ENCODE measurements at regions not wholly inside any gene's neighbourhood (a gene's known extent, or its start where the extent isn't known, plus 50 kb on each side); places are given as distances from the start of the nearest gene placed in this dataset.

DNA sequence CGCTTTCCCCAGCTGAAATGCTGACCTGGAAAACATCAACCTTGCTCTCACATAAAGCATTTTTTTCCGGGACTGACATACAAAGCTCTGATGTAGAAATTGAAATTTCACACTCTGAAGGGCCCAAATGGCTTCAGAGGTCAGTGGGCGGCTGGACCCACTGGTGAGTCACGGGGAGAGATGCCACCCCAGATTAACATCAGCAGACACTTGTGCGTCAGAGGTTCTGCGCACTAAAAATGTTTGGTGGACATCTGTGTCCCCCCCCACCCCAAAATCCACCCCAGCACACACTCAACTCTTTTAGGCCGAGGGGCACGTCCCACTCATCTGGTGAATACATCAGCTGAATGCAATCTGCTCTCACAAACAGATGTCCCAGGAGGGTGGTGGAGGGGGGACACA, 208.9 kb downstream of the ASB1 start:
- no peak for DNase-seq (ENCODE audit: low read depth in 2 of 2)

DNA sequence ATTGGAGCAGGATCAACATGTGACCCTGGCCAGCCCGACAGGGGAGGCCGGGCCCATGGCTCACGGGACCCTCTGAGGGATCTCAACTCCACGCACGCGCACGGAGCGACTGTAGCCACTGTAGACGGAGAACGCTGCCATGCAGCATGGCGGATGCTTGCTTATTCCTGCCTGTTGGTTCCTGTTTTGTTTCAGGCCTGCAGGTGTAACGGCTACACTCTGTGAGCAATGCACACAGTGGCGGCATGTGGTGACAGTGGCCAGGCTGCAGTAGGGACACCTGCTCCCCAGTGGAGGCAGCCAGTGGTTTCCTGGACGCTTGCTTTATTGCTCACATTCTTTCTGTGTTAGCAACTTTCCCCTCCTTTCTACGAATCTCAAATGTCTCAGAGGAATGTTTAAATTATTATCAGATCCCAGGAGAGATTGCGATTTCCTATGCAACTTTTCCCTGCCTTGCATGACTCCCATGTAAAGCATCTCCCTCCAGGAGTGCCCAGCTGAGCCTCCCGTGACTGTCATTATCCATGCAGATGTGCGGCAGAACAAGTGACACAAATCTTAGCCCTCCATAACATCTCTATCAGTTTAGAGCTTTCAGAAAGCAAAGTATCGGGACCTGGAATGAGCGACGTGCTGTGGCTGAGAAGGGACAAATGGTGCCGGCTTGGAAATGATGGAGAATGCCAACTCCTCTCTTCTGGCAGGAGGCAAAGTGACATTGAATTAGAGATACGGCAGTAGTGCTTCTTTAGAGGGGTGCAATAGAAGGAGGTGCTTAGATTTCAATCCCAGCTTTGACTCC, 209.7 kb downstream of the ASB1 start:
- no peak for DNase-seq (ENCODE audit: low read depth in 2 of 2)

DNA sequence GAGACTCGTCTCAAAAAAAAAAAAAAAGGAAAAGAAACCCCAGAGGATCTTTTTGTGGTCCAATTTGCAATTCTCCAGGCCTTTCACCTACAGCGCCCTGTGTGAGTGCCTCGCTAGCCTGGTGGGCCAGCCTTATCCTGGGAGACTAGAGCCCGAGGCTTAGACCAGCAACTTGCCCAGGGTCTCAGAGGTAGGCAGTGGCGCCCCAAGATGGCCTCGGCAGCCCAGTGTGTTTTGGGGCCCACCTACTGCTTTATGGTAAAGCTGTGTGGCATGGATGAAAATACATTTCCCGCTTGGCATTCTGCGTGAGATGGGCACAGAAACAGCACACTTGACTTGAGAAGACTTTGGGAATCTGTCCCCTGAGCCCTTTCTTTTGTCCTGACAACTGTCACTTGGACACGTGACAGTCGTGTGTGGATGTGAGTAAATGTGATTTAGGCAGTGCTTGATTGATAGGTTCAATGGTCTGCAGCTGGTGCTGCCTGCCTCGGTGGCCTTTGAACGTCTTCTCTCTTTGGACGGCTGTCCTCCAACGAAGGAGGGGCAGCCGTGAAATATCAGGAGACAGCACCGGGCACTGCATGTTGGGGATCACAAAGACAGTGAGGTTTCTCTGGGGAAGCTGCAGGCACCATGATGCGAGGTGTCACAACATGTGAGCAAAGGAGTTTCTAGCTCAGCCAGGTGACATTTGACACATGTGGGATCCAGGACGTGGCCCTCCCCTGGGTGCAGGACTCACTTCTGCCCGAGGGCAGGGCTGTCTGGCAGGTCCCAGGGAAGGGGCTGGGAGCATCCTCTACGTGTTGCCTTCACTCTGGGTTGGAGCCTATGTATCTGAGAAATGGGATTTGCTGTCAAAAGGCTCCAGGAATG, 209.5 kb upstream of the TWIST2 start:
- DNase-seq (ENCODE audit: low read depth in 2 of 2), result no peak

DNA sequence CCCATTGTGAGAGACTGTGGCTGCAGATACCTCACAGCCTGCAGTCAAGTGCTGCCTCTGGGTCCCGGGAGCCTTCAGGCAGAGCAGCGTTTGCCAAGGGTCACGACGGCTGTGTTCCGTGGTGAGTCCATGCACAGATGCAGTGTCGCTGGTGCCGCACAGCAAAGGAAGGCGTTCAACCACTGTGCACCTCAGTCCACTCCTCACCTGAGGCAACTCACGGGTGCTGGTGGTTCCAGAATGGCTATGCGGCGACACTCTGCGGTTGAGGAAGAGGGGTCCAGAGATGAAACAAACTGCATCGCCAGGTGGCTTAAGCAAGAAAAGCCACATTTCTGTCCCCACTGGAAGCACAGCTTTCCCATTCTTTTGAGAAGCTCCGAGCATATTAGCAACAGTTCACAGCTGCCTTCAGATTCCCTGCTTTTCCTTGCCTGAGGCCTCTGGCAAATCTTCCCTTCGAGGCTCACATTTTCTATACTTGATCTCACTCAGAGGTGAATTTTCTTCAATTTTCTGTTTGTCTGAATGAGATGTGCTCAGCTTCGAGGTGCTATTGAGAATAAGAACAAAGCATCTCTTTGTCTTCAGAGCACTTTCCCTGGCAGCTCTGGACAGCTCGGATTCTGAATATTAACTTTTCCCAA, 208.8 kb upstream of the TWIST2 start:
- no peak for DNase-seq (ENCODE audit: low read depth in 2 of 2)

DNA sequence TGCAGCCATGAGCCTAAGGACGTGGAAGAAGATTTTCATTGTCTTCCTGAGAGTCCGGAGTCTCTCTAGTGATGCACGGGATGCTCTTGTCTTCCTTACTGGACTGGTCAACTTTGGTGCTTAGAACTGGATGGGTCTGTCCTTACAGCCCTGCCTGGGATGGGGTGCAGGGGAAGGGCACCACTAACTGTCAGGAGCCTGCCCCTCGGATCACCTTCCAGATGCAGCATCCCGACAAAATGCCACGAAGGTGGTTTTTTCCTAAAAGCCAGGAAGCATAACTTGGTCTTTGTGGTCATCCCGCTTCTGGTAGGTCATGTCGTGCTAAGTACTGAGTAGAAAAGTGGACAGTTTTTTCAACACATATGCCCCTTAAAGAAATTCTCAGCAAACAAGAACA, 207.4 kb upstream of the TWIST2 start:
- no peak for DNase-seq (ENCODE audit: low read depth in 2 of 2)

DNA sequence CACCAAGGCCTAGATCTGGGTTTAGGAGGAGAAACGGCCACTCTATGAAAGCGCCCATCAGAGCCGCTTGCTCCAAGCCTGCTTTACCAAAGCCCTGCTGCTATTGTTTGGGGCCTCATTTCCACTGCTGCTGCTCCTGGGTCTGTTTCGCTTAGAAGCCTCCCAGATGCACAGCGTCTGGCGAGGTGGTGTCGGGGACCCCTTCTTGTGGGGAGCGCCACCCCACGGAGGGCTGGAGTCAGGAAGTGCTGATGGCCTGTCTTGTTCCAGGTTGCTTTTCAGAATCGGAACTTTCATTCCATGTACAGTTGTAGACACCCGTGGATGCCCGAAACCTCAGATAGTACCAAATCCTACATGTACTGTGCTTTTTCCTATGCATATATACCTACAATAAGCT, 204.9 kb upstream of the TWIST2 start:
- no peak for DNase-seq (ENCODE audit: low read depth in 2 of 2)

DNA sequence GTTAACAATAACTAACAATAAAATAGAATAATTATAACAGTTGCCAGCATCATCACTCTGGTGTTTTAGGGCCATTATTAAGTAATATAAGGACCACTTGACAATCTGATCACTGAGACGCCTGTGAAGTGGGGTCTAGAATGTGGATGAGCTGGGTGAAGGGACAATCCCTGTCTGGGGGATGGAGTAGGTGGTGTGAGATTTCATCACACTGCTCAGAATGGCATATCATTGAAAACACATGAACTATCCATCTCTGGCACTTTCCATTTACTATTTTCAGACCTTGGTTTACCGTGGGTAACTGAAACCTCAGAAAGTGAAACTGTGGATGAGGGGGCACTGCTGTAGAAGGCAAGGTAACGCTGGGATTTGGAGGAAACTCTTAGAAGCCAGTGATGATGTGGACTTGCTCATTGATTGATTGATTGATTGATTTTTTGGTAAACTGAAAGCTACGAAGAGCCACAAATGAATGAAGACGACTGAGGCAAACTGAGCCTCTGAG, 204.4 kb upstream of the TWIST2 start:
- no peak for DNase-seq (ENCODE audit: low read depth in 2 of 2)

DNA sequence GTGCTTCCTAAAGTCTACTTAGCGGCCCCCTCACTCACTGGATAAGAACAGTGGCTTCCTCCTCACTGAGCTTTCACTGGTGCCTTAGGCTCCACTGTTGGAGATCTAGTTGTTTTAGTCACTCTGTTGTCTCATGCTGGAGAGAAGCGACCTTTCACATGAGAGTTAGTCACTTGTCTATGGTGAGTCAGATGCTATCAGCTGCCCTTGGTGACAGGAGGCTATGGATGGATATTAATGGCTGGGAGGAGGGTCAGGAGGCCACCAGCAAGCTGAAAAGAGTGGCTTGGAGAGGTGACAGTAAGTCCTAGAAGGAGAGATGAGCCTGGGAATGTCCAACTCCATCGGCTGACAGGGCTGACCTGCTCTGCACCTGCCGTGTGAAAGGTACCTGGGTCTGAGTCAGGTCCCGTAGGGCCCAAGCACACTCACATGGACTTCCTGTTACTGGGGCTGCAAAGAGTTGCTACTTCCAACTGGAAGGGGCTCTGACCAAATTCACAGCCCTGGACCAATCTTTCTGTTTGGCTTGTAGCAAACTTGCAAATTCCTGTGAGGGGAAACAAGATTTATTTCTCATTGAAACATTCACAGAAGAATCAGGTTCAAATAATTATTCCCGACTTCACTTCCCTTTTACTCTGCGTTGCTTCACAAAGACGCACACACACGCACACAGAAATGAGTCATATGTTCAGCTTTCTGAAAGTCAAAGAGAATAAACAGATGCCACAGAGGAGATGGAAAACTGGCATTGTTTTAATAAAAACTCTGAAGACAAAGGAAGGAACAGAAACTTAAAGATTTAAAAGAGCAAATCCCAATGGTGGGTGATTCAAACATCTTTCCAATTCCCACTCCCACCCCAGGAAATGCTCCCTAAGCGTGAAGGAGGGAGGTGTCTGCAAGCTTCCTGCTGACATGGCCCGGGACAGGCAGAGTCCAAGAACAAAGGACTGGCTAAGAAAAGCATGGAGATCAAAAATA, 203.5 kb upstream of the TWIST2 start:
- no peak for DNase-seq (ENCODE audit: low read depth in 2 of 2)

DNA sequence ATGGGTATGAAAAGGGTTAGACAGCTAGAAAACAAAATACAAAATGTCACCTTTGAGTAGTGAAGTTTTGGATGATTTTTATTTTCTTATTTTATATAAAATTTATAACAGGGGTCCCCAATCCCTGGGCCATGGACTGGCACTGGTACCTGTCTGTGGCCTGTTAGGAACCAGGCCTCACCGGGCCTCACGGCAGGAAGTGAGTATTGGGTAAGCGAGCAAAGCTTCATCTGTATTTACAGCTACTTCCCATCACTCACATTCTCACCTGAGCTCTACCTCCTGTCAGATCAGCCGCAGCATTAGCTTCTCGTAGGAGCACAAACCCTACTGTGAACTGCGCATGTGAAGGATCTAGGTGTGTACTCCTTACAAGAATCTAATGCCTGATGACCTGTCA, 202.8 kb upstream of the TWIST2 start:
- DNase-seq (ENCODE audit: low read depth in 2 of 2), result no peak

DNA sequence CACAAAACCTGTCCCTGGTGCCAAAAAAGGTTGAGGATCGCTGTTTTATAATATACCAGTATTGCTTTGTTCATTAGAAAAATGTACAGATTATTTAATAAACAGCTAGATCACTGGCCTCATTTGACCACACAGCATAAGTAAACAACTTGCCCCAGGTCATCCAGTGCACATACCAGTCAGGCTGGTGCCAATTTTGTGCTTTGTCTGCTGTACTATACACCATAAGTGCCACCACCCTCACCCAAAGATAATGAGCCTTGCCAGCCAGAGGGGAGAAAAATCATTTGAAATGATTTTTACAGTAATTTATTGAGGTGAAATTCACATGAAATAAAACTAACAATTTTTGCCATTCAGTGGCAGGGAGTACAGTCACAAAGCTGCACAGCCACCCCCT, 202.2 kb upstream of the TWIST2 start:
- DNase-seq (ENCODE audit: low read depth in 2 of 2), result no peak

DNA sequence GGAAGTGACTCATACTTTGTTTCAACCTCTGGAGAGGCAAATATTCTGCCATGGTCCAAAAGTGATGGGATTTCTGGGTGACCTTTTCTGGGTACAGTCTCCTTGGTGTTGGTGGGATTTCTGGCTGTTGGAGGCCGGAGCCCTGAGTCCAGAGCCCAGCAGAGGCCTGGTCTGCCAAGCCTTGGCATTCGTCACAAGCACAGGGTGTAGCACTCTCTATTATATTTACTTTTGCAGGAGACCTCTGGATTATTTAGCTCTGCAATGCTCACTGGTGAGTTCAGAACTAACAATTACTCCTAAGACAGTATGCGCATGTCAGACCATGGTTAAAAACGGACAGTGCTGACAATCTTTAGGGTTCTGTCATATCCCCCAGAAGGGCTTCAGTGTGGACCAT, 201.6 kb upstream of the TWIST2 start:
- no peak for DNase-seq (ENCODE audit: low read depth in 2 of 2)

DNA sequence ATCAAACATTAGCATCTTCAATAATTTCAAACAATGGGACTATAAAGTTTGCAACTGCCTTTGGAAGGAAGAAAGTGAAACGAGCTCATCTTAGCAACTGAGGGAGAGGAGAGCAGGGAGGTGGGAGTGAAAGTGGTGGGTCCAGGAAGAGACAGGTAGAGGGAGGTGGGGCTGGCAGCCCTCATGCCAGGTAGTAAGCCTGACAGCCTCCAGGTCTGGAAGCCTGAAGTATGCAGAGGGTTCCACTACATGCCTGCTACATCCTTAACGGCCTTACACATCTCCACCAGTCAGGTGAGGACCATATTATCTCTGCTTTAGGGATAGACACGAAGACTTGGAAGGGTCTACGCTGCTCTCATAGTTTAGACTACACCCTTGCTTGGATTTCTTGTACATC, 201.1 kb upstream of the TWIST2 start:
- DNase-seq (ENCODE audit: low read depth in 2 of 2), result no peak

DNA sequence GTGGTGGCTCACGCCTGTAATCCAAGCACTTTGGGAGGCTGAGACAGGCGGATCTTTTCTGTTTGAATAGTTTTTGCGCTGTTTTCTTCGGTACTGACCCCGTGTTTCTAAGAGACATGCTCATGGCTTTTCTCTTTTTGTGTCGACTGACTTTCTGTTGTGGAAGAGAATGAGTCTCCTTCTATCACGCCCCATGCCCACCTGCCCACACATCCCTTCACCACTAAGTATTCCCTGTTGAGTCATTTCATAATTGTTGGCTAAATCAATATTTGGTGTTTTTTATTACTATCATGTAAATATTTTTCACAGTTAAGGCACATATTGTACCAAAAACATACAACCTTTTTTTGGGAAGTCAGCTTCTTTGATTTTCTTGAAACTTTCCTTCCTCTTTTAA, 198.8 kb upstream of the TWIST2 start:
- no peak for DNase-seq (ENCODE audit: low read depth in 2 of 2)

DNA sequence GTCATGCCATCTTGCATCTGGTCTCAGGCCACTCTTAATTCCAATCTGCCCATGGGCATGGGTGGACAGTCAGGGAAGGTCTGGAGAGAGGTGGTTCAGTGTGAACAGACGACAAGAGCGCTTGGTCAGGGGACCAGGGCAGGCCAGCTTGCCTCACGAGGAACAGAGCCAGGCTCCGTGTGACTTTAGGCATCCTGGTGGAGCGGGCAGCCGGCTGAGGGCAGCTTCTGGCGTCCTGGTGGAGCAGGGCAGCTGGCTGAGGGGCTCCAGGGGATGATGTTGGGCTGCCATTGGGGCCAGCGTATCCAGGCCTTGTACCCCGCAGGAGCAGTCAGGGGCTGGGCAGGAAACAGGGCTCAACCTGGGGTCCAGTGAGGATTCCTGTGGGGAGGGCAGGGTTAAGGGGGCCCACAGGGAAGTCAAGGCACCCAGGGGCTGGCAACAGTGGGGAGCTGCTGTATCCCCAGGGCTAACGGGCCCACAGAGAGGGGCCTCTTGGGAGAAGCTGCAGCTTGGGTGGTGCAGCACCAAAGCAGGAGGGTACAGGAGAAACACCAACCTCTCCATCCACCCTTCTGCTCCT, 197.9 kb upstream of the TWIST2 start:
- no peak for DNase-seq (ENCODE audit: low read depth in 2 of 2)

DNA sequence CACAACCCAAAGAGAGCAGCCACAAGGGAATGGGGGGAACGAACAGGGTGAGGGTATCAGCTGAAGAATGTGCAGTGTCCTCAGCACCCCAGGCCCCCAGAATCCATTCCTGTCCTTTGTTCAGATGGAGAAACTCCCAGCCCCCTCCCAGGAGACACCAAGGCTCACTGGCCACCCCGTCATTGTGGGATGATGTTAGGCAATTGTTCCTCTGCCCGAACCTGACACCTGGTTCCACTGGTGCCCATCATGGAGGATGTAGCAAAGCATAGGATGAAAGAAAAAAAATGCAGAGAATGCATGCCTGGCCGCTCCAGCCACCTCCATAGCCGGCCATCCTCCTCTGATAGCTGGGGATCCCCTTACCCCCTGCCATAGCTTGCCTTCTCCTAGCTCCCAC, 197.3 kb upstream of the TWIST2 start:
- no peak for DNase-seq (ENCODE audit: low read depth in 2 of 2)

DNA sequence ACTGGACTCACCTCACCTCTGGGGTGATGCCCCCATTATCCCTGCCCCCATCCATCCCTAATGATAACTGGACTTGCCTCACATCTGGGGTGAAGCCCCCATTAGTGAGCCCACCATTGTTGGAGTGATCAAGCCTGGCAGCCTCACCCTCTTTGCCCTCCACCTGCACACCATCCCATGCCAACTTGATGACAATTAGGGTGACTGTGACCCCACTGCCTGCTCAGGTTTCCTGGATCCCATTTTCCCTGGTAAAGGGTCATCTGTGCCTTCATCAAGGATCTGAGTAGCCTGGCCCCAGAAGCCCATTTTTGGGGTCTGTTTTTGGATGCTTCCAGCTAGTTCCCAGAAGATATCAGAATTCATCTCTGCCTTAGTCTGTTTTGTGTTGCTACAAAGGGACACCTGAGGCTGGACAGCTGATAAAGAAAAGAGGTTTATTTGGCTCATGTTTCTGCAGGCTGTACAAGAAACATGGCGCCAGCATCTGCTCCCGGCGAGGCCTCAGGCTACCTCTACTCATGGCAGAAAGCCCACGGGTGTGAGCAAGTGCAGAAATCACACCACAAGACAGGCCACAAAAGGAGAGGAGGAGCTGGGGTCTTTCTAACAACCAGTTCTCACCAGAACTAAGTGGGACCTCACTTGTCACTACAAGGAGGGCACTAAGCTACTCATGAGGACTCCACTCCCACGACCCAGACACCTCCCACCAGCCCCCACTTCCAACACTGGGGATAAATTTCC, 196.4 kb upstream of the TWIST2 start:
- no peak for DNase-seq (ENCODE audit: low read depth in 2 of 2)

DNA sequence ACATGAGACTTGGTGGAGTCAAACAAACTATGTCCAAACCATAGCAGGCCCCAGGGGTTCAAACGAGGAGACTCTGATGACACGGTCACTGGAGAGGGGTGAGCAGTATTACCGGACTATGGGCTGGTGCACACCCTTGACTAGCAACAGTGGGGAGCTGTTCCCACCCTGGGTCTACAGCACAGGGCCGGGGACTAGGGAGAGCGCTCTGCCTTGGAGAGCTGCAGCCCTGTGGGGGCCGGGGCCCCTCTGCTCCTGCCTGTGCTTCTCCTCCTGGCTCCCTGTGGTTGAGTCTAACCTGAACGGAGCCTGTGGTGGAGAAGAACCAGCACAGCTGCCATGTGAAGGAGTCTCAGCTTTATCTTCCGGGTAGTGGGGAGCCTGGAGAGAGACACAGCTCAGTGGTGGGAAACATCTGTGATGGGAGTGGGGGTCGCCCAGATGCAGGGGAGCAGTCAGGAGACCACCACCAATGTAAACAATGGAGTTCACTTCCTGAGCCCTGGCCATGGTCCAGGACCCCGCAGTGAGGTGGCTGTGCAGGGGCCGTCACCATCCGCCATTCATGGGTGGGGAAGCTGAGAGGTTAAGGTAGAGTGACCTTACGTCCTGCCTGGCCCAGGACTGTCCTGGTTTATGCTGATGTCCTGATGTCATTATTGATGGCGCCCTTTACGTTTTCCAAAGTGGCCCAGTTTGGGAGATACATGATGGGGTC, 195.7 kb upstream of the TWIST2 start:
- DNase-seq (ENCODE audit: low read depth in 2 of 2), result no peak

DNA sequence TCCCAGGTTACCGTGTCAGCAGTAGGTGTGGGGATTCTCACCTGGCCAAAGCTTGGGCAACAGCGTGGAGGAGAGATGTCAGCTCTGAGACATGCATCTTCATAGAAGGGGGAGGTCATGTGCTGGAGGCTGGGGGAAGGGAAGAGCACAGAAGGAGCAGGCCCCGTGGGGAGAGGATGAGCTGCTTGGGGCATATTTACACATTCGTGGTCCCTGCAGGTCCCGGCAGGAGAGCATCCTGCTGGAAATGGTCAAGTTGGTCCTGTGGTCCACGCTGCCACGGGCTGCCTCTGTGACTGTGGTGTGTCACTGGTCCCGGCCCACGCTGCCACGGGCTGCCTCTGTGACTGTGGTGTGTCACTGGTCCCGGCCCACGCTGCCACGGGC, 195.1 kb upstream of the TWIST2 start:
- DNase-seq (ENCODE audit: low read depth in 2 of 2), result no peak

DNA sequence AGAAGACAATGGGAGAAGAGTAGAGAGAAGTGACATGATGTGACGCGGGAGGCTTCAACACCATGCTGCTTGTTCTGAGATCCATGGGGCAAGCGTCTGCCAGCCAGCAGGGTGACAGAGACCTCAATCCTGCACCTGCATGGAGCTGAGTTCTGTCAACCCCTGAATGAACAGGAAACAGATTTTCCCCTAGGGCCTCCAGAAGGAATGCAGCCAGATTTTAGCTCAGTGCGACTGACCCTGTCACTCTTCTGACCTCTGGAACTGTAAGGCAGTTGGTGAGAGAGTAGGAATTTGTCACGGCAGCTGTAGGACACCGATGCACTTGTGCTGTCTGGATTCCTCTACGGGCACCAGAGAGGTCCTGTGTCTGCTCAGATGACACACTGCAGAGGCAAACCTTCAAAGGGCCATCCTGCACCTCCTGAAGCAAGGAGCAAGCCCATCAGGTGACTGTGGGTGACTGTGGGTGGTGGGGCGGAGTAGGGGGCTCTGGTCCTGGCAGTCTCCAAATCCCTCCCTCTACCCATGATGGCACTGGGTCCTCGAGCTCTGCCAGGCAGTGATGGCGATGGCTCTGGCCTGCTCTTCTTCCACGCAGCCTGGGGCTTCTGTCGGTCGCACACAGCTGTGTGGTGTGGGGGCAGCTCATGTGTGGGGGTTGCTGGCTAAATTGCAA, 194.3 kb upstream of the TWIST2 start:
- DNase-seq (ENCODE audit: low read depth in 2 of 2), result no peak

All from stimulated activated CD4-positive, alpha-beta T cell treated with anti-CD3 and anti-CD28 coated beads, Interleukin-12 subunit alpha, Interleukin-12 subunit beta, amount 100 ng/mL, for 24 hours (primary cell).